GM19099 (cell line): ENCODE measurements at regions not wholly inside any gene's neighbourhood (a gene's known extent, or its start where the extent isn't known, plus 50 kb on each side); places are given as distances from the start of the nearest gene placed in this dataset.

Experiments used
- POLR2A ChIP-seq: IDR thresholded peaks from 3 replicates; pipeline ENCODE4 v1.6.1; 2011; ENCODE audit warnings: low read depth; ENCODE audit not compliant: insufficient read length; ENCODE audit errors: extremely low read depth

- no peak for TF ChIP-seq POLR2A
Observed at GRCh38 chr6:44044154-44044539, 83.1 kb downstream of the MRPL14 start.

DNA sequence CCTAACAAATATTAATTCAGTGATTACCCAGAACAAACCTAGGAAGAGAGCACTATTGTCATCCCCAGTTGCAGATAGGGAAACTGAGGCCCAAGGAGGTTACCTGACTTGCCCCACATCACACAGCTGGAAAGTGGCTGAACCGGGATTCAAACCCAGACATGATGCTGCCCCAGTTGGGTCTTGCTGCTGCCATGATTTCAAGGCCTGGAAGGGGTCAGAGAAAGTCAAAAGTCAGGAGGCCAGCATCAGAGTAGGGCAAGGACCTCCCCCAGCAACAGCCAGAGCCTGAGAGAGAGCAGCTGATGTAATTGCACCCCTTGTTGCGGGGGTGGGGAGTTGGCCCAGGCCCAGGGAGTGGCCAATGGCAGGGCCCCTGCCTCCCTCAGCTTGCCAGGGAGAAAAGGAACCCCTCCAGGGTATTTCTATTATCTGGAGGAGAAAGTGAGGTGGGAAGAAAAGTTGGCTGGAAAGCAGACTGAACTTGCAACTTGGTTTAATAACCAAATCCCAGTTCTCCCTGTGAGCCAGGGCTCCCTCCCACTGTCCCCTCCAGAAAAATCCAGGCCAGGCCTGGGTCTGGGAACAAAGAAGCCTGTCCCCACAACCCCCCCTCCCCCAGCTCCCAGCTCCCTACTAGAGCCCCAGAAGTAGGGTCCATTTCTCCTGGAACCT lies 83.6 kb downstream of the MRPL14 start:
- TF ChIP-seq POLR2A: no peak

DNA sequence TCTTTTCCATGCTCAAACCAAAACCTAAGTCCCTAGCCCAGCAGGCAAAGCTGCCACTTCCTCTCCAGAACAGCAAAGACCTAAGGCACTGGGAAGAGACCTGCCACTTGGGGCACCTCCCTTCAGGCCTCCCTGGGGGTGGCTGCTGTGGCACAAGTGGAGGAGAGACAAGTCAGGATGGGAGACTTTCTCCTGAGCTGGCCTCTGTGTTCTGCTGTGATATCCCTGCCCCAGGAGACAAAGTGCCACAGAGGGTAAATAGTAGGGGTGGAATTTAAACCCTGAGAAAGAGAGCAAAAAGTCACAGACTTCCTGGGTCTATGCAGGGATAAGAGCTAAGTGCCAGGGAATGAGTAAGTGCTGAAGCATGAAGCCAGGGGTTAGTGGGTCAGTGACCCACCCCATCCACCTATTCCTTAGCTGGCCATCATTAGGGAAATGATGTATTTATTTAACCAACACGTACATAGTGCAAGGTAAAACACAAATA lies 84.2 kb downstream of the MRPL14 start:
- no peak for TF ChIP-seq POLR2A

GRCh38 chr6:44042261-44042988 lies 84.8 kb downstream of the MRPL14 start:
- TF ChIP-seq POLR2A: no peak

DNA sequence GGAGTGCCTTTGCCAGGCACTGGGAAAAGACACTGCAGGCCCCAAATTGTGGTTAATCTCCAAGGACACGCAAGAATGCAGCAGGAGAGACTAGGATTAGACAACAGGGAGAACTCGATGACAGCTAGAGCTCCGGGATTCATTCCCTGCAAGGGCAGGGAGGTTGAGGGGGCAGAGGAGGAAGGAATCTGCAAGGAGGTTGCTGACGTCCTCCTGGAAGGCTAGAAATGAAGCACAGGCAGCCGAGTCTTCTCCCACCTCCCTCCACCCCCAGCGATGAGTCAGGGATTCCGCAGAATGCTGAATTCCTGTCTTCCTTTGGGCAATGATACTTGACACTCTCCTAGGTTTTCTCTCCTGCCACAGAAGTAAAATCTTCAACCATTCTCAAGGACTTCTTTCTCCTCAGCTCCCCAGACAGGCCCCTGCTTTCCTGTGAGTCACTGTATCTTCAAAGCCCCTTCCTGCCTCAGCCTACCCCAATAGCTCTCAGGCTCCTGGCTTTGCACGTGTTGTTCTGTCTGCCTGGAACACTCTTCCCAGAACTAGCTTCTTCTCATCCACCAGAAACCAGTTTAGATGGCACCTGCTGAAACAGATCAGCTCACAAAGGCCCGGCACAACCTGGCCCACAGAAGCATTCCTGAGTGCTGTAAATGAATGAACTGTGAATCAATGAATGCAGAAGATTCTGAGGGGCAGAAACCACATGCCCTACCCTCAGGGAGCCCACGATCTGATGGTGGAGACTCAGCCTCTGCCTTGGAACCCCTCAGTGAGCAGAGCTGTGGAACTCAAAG lies 85.6 kb downstream of the MRPL14 start:
- TF ChIP-seq POLR2A: no peak

- TF ChIP-seq POLR2A: no peak
Observed at GRCh38 chr6:44040786-44041185, 86.5 kb downstream of the MRPL14 start.

- no peak for TF ChIP-seq POLR2A
Observed at GRCh38 chr6:44039839-44040350, 87.4 kb downstream of the MRPL14 start.

- TF ChIP-seq POLR2A: no peak
Observed at GRCh38 chr6:44039191-44039719, 88.0 kb downstream of the MRPL14 start.

DNA sequence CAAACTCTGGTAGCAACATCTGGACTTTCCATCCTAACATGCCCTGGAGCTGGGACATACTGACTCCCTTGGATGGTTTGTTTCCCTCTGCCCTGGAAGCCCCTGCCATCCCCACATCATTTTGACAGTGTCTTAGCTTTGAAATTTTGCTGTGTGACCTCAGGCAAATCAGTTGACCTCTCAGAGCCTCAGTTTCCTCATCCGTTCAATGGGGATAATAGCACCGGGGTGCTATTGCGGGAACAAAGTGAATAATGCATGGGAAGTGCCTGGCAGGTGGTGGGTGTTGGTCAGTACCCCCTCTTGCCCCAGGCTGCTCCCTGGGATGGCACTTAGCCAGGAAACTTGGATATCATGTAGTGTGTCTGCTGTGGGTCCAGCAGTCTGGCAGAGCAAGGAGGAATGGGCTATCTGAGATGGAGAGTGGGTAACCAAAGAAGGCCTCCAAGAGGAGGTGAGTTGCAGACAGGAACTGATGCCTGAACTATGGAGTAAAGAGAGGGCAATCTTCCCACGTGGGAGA lies 88.6 kb downstream of the MRPL14 start:
- TF ChIP-seq POLR2A: no peak

GRCh38 chr6:44037847-44038542 lies 89.3 kb downstream of the MRPL14 start:
- TF ChIP-seq POLR2A: no peak

GRCh38 chr6:44036699-44037101 lies 90.6 kb downstream of the MRPL14 start:
- TF ChIP-seq POLR2A: no peak

GRCh38 chr6:44036196-44036595 lies 91.1 kb downstream of the MRPL14 start:
- TF ChIP-seq POLR2A: no peak

DNA sequence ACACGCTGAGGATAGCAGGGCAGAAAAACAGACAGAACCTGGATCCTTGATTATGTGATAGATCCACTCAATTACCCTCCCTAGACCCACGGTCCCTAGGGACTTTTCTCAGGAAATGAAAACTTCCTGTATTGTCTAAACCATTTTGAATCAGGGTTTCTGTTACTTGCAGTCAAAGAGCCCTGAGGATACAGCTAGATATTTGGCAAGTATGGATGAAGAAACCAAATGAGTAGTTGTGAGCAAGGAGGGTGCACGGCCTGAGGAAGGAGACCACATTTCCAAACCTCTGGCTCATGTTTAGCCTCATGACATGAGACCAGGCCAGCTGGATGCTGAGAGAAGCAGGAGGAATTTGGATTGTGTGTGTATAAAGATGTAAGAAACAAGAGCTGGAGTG lies 91.6 kb downstream of the MRPL14 start:
- TF ChIP-seq POLR2A: no peak

DNA sequence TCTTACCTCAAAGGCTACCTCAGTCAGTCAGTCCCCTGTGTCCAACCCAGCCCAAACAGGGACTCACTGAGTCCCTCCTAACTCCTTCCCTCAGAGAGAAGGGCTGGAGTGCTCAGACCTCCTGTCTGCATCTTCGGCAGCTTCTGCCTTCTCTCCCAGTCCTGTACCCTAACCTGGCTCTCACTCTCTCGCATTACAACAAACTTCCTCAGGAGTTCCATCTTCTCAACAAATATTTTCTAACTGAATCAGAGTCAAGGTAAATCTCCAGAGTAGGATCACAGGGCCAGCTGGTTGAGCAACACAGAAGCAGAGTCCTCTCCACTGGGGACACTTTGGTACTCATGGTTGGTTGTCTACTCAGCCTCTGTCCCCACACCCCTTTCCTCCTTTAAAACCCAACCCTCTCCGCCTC lies 92.3 kb downstream of the MRPL14 start:
- no peak for TF ChIP-seq POLR2A
